H1 (cell line): ENCODE measurements at regions not wholly inside any gene's neighbourhood (a gene's known extent, or its start where the extent isn't known, plus 50 kb on each side); places are given as distances from the start of the nearest gene placed in this dataset.

Source experiments
- CTCF ChIP-seq, 3 experiments: IDR thresholded peaks; 1 replicate in 2 of 3; 2 replicates in 1 of 3; pipeline versions ENCODE4 v1.5.1 to v1.6.1; 2011; ENCODE audit warnings: low read length in 3 of 3, mild to moderate bottlenecking in 3 of 3, inconsistent platforms in 2 of 3, low read depth in 1 of 3, moderate library complexity in 1 of 3; ENCODE audit not compliant: insufficient read depth in 1 of 3; ENCODE audit errors: control extremely low read depth in 1 of 3
- SP4 ChIP-seq: IDR thresholded peaks from 2 replicates; pipeline ENCODE4 v1.6.1; 2012; ENCODE audit warnings: low read length, inconsistent platforms
- TF ChIP-seq, protein P1 (sequence below): IDR thresholded peaks from 2 replicates; pipeline ENCODE4 v1.6.1; 2011; ENCODE audit warnings: low read depth, mild to moderate bottlenecking, low read length; ENCODE audit not compliant: insufficient read depth
- TF ChIP-seq, protein P2 (sequence below): IDR thresholded peaks from 2 replicates; pipeline ENCODE4 v1.6.1; 2012; ENCODE audit warnings: inconsistent platforms

GRCh38 chrX:46263494-46263893 lies 281.7 kb downstream of the ZNF674 start (continued):
- TF ChIP-seq, protein P1, sequence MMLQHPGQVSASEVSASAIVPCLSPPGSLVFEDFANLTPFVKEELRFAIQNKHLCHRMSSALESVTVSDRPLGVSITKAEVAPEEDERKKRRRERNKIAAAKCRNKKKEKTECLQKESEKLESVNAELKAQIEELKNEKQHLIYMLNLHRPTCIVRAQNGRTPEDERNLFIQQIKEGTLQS: no peak
- TF ChIP-seq SP4 (no peak), CTCF (IDR thresholded peaks at IDR 0.05; ENCODE audit: control extremely low read depth in 1 of 3, insufficient read depth in 1 of 3, low read depth in 1 of 3, low read length in 3 of 3) (no peak)
- TF ChIP-seq, protein P2, sequence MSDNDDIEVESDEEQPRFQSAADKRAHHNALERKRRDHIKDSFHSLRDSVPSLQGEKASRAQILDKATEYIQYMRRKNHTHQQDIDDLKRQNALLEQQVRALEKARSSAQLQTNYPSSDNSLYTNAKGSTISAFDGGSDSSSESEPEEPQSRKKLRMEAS: no peak
